ENCODE measurements at regions not wholly inside any gene's neighbourhood (a gene's known extent, or its start where the extent isn't known, plus 50 kb on each side); places are given as distances from the start of the nearest gene placed in this dataset.

- no peak for DNase-seq
Observed at GRCh38 chr20:42020316-42020715, 402.1 kb upstream of the CHD6 start.

- no peak for DNase-seq
Observed at GRCh38 chr20:42018979-42019378, 400.8 kb upstream of the CHD6 start.

GRCh38 chr20:42010090-42010489 lies 391.9 kb upstream of the CHD6 start:
- DNase-seq = no peak

- no peak for DNase-seq
Observed at GRCh38 chr20:42007251-42007650, 389.1 kb upstream of the CHD6 start.

GRCh38 chr20:42005211-42005610 lies 387.0 kb upstream of the CHD6 start:
- no peak for DNase-seq

- DNase-seq = no peak
Observed at GRCh38 chr20:42003380-42003779, 385.2 kb upstream of the CHD6 start.

- DNase-seq = no peak
Observed at GRCh38 chr20:41998539-41999341, 380.6 kb upstream of the CHD6 start.

GRCh38 chr20:41996951-41997350 lies 378.8 kb upstream of the CHD6 start:
- no peak for DNase-seq

GRCh38 chr20:41992481-41992880 lies 374.3 kb upstream of the CHD6 start:
- DNase-seq = no peak

GRCh38 chr20:41991412-41991811 lies 373.2 kb upstream of the CHD6 start:
- no peak for DNase-seq

- no peak for DNase-seq
Observed at GRCh38 chr20:41989935-41990635, 371.9 kb upstream of the CHD6 start.

- DNase-seq = no peak
Observed at GRCh38 chr20:41989039-41989679, 371.0 kb upstream of the CHD6 start.

GRCh38 chr20:41984031-41984430 lies 365.9 kb upstream of the CHD6 start:
- no peak for DNase-seq

GRCh38 chr20:41983159-41983558 lies 365.0 kb upstream of the CHD6 start:
- DNase-seq = no peak

GRCh38 chr20:41981746-41982145 lies 363.6 kb upstream of the CHD6 start:
- no peak for DNase-seq

GRCh38 chr20:41978875-41979274 lies 360.7 kb upstream of the CHD6 start:
- no peak for DNase-seq

GRCh38 chr20:41978246-41978790 lies 360.1 kb upstream of the CHD6 start:
- DNase-seq = no peak

GRCh38 chr20:41969656-41970055 lies 351.5 kb upstream of the CHD6 start:
- no peak for DNase-seq

GRCh38 chr20:41960166-41960565 lies 342.0 kb upstream of the CHD6 start:
- DNase-seq = no peak

- no peak for DNase-seq
Observed at GRCh38 chr20:41958391-41958790, 340.2 kb upstream of the CHD6 start.

- DNase-seq = no peak
Observed at GRCh38 chr20:41956338-41957074, 338.3 kb upstream of the CHD6 start.

GRCh38 chr20:41952166-41952565 lies 334.0 kb upstream of the CHD6 start:
- no peak for DNase-seq

- no peak for DNase-seq
Observed at GRCh38 chr20:41951615-41952014, 333.4 kb upstream of the CHD6 start.

Measured in NCI-H774 (cell line).